ENCODE measurements at regions not wholly inside any gene's neighbourhood (a gene's known extent, or its start where the extent isn't known, plus 50 kb on each side); places are given as distances from the start of the nearest gene placed in this dataset.

GRCh38 chr4:11626066-11626465 lies 197.4 kb upstream of the HS3ST1 start:
- TF ChIP-seq CTCF (conservative IDR thresholded peaks at IDR 0.05; ENCODE audit: low read depth, low read length) (no peak), EZH2 (IDR thresholded peaks at IDR 0.05; ENCODE audit: borderline replicate concordance, low read depth, low read length, poor library complexity, severe bottlenecking) (no peak)

Data from A673 (cell line).